ENCODE measurements at regions not wholly inside any gene's neighbourhood (a gene's known extent, or its start where the extent isn't known, plus 50 kb on each side); places are given as distances from the start of the nearest gene placed in this dataset.

- DNase-seq = no peak
Observed at GRCh38 chr14:65794674-65795279, 382.2 kb downstream of the FUT8 start.

- DNase-seq = no peak
Observed at GRCh38 chr14:65798216-65798615, 385.7 kb downstream of the FUT8 start.

- DNase-seq = no peak
Observed at GRCh38 chr14:65800694-65801093, 388.2 kb downstream of the FUT8 start.

GRCh38 chr14:65802196-65802595 lies 389.7 kb downstream of the FUT8 start:
- no peak for DNase-seq

- DNase-seq = no peak
Observed at GRCh38 chr14:65803885-65804284, 391.4 kb downstream of the FUT8 start.

GRCh38 chr14:65804439-65805112 lies 392.0 kb downstream of the FUT8 start:
- DNase-seq = no peak

GRCh38 chr14:65805113-65805473 lies 392.6 kb downstream of the FUT8 start:
- DNase-seq = no peak

- DNase-seq = no peak
Observed at GRCh38 chr14:65808390-65808789, 395.9 kb downstream of the FUT8 start.

- DNase-seq = no peak
Observed at GRCh38 chr14:65810322-65810721, 397.8 kb downstream of the FUT8 start.

- DNase-seq = no peak
Observed at GRCh38 chr14:65813760-65814384, 401.3 kb downstream of the FUT8 start.

GRCh38 chr14:65815127-65815526 lies 402.6 kb downstream of the FUT8 start:
- DNase-seq = no peak

- DNase-seq = no peak
Observed at GRCh38 chr14:65817011-65817410, 404.5 kb downstream of the FUT8 start.

- no peak for DNase-seq
Observed at GRCh38 chr14:65819569-65819968, 407.0 kb downstream of the FUT8 start.

GRCh38 chr14:65821224-65821753 lies 408.8 kb downstream of the FUT8 start:
- no peak for DNase-seq

- peak; percentile 75 for DNase-seq
Observed at GRCh38 chr14:65824285-65824977, 411.9 kb downstream of the FUT8 start.

GRCh38 chr14:65824978-65825299 lies 412.4 kb downstream of the FUT8 start:
- DNase-seq = no peak

GRCh38 chr14:65826946-65827345 lies 414.4 kb downstream of the FUT8 start:
- no peak for DNase-seq

GRCh38 chr14:65827520-65827919 lies 415.0 kb downstream of the FUT8 start:
- no peak for DNase-seq

GRCh38 chr14:65828396-65828795 lies 415.9 kb downstream of the FUT8 start:
- no peak for DNase-seq

GRCh38 chr14:65832431-65833266 lies 420.1 kb downstream of the FUT8 start:
- no peak for DNase-seq

- no peak for DNase-seq
Observed at GRCh38 chr14:65833267-65833880, 420.8 kb downstream of the FUT8 start.

GRCh38 chr14:65834051-65834450 lies 421.5 kb downstream of the FUT8 start:
- no peak for DNase-seq

Data from NCI-H187 treated with DMSO at 0.1 percent for 48 hours (cell line).